ENCODE measurements at regions not wholly inside any gene's neighbourhood (a gene's known extent, or its start where the extent isn't known, plus 50 kb on each side); places are given as distances from the start of the nearest gene placed in this dataset.

DNA sequence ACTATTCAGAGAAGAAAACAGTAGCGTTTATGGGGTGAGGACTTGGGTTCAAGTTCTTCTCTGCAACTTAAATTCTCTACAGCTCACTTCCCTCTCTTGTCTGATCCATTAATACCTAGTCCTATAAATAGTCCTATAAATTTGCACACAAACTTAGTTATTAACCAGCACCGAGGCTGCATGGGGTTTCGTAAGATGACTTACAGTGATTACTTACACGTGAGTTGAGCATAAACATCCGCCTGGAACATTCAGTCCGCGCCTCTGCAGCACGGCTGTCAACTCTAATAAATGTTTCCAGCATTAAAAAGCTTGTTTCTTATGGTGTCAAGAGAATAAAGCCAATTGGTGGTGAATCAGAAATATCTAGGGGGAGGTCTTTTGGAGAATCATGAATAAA is 103.0 kb upstream of the ENPP6 start:
- TF ChIP-seq, protein P1, sequence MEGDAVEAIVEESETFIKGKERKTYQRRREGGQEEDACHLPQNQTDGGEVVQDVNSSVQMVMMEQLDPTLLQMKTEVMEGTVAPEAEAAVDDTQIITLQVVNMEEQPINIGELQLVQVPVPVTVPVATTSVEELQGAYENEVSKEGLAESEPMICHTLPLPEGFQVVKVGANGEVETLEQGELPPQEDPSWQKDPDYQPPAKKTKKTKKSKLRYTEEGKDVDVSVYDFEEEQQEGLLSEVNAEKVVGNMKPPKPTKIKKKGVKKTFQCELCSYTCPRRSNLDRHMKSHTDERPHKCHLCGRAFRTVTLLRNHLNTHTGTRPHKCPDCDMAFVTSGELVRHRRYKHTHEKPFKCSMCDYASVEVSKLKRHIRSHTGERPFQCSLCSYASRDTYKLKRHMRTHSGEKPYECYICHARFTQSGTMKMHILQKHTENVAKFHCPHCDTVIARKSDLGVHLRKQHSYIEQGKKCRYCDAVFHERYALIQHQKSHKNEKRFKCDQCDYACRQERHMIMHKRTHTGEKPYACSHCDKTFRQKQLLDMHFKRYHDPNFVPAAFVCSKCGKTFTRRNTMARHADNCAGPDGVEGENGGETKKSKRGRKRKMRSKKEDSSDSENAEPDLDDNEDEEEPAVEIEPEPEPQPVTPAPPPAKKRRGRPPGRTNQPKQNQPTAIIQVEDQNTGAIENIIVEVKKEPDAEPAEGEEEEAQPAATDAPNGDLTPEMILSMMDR (IDR thresholded peaks at IDR 0.05) = no peak
- TF ChIP-seq EZH2 (IDR thresholded peaks at IDR 0.05; ENCODE audit: borderline replicate concordance, insufficient read depth, low read depth, low read length, poor library complexity, severe bottlenecking) = no peak
